GM19023 (cell line): ENCODE measurements at regions not wholly inside any gene's neighbourhood (a gene's known extent, or its start where the extent isn't known, plus 50 kb on each side); places are given as distances from the start of the nearest gene placed in this dataset.
"Not testable (repeated sequence)": the region's sequence is repeated elsewhere in the genome, so short reads cannot be mapped to it uniquely, and the experiment has no call there.

Source experiments
- ATAC-seq: cut with Tn5 transposase; IDR thresholded peaks from one replicate; pipeline ENCODE4 v1.9.1; 2021; ENCODE audit warnings: mild to moderate bottlenecking, moderate library complexity; ENCODE audit not compliant: unreplicated experiment

DNA sequence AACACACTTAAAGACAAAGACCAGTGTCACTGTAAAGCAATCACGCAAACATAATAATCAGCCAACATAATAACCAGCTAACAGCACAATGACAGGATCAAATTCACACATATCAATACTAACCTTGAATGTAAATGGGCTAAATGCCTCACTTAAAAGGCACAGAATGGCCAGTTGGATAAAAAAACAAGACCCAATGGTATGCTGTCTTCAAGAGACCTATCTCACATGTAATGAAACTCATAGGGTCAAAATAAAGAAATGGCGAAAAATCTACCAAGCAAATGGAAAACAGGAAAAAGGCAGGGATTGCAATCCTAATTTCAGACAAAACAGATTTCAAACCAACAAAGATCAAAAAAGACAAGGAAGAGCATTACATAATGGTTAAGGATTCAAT lies 78.2 kb upstream of the RAB12 start:
- ATAC-seq, result not testable (repeated sequence)

- ATAC-seq, result no peak
These were observed 73.0 kb upstream of the RAB12 start for GRCh38 chr18:8536231-8536630.

- no peak for ATAC-seq
These were observed 72.3 kb upstream of the RAB12 start for GRCh38 chr18:8536922-8537321.

- no peak for ATAC-seq
These were observed 71.8 kb upstream of the RAB12 start for GRCh38 chr18:8537400-8537799.

- ATAC-seq, result no peak
These were observed 70.3 kb upstream of the RAB12 start for GRCh38 chr18:8538935-8539334.

- ATAC-seq, result no peak
These were observed 62.6 kb upstream of the RAB12 start for GRCh38 chr18:8546677-8547076.

DNA sequence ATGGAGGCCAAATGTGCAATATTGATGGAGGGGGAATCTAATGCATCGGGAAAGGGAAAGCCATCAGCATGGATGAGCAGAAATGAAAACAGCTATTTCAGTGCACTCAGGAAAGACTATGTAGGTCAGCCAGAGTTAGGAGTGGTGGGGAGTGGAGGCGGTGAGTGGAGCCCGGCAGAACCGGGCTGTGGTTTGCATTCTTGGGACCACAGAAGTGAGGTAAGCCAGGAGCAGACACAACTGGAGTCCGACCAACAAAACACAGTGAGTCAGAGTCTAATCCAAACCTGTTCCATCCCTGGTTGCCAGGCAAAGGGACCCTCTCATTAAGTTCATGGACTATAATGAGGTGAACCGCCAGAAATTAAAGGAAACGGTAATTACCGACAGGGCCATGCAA lies 61.1 kb upstream of the RAB12 start:
- no peak for ATAC-seq

DNA sequence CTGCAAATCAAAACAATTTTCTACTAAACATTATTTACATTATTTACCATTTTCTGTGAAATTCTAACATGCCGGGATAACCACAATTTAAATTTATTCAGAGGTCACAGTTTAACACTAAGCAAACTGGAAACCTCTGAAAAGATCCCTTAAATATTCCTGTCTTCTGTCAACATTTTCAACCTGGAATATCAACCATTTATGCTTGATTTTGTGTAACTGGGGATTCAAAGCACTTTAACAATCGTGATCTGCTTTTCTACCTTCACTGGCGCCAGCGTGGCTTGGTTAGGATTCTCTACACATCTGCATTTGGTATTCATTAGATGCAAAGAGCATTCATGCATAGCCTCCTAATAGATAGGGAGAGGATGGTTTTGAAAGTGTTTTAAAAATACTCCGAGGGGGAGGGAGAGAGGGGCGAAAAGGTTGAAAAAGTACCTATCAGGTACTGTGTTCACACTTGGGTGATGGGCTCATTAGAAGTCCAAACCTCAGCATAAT lies 59.9 kb upstream of the RAB12 start:
- no peak for ATAC-seq

GRCh38 chr18:8552151-8552550 lies 57.1 kb upstream of the RAB12 start:
- no peak for ATAC-seq

GRCh38 chr18:8554354-8554753 lies 54.9 kb upstream of the RAB12 start:
- ATAC-seq, result no peak

GRCh38 chr18:8556424-8556823 lies 52.8 kb upstream of the RAB12 start:
- no peak for ATAC-seq
